OCI-LY1 (cell line): ENCODE measurements at regions not wholly inside any gene's neighbourhood (a gene's known extent, or its start where the extent isn't known, plus 50 kb on each side); places are given as distances from the start of the nearest gene placed in this dataset.

ENCODE experiments used
- CTCF ChIP-seq: fragments of 200-600 bp; sonication (generic), shearing (Covaris generic); IDR thresholded peaks from 2 replicates; pipeline ENCODE4 v1.5.1; 2017; ENCODE audit warnings: mild to moderate bottlenecking, antibody characterized with exemption, low read length, moderate library complexity, mixed read lengths
- EZH2 ChIP-seq: fragments of 200-600 bp; sonication (generic), shearing (Covaris generic); IDR thresholded peaks from 2 replicates; pipeline ENCODE4 v1.8.0; 2017; ENCODE audit warnings: borderline replicate concordance, mixed run types, mild to moderate bottlenecking, antibody characterized with exemption, low read length, moderate library complexity, mixed read lengths

DNA sequence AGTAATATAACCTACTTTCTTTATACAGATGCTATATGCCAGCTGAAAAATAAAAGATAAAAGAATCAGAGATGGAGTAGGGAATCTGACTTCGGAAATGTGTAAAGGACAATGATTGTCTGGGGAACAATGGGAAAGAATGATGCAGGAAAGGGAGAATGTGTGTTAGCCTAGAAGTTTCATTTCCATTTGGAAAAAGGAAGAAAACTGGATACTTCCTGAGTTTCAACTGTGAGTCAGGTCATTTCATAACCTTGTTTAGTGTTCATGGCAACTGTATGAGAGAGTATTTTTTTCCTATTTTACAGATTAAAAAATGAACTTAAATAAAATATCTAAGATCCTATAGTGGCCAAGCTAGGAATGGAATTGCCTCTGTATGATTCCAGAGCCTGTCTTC, 261.3 kb upstream of the NECTIN3 start:
- TF ChIP-seq CTCF (no peak), EZH2 (no peak)
